ENCODE measurements at regions not wholly inside any gene's neighbourhood (a gene's known extent, or its start where the extent isn't known, plus 50 kb on each side); places are given as distances from the start of the nearest gene placed in this dataset.

- Histone ChIP-seq H3K36me3 (ENCODE audit: insufficient read depth, low read length) (no peaks in the 10 kb centered on the region), H3K27ac (ENCODE audit: low read depth, low read length) (no peak overlapping the region), H2AFZ (ENCODE audit: low read length) (no peak overlapping the region), H3K4me2 (ENCODE audit: insufficient read depth, low read length) (no peak overlapping the region), H3K79me2 (ENCODE audit: insufficient read depth, low read length) (no peaks in the 10 kb centered on the region), H3K27me3 (ENCODE audit: insufficient read depth, low read length) (no peaks in the 10 kb centered on the region), H3K4me1 (ENCODE audit: insufficient read depth, low read length) (no peaks in the 10 kb centered on the region), H3K9me3 (ENCODE audit: low read depth, low read length) (no peaks in the 10 kb centered on the region), H3K4me3 (ENCODE audit: insufficient read depth, low read length) (no peak overlapping the region), H4K20me1 (ENCODE audit: insufficient read depth, low read length) (no peaks in the 10 kb centered on the region)
- no peak for DNase-seq (ENCODE audit: insufficient read length, low spot score, missing footprints)
- TF ChIP-seq CTCF (IDR thresholded peaks at IDR 0.05; ENCODE audit: extremely low read depth, low read depth, low read length) = no peak
Observed at GRCh38 chr3:17951241-17951640, 208.8 kb upstream of the TBC1D5 start.

GRCh38 chr3:17949101-17949500 is 206.7 kb upstream of the TBC1D5 start:
- no peaks in the 10 kb centered on the region for H3K36me3 ChIP-seq (ENCODE audit: insufficient read depth, low read length)
- no peak for TF ChIP-seq CTCF (IDR thresholded peaks at IDR 0.05; ENCODE audit: extremely low read depth, low read depth, low read length)

GRCh38 chr3:17947833-17948232 is 205.4 kb upstream of the TBC1D5 start:
- Histone ChIP-seq H3K9me3 (ENCODE audit: low read depth, low read length) (no peaks in the 10 kb centered on the region), H3K27me3 (ENCODE audit: insufficient read depth, low read length) (no peaks in the 10 kb centered on the region), H3K79me2 (ENCODE audit: insufficient read depth, low read length) (no peaks in the 10 kb centered on the region), H3K36me3 (ENCODE audit: insufficient read depth, low read length) (no peaks in the 10 kb centered on the region), H3K4me1 (ENCODE audit: insufficient read depth, low read length) (no peaks in the 10 kb centered on the region), H4K20me1 (ENCODE audit: insufficient read depth, low read length) (no peaks in the 10 kb centered on the region), H3K4me2 (ENCODE audit: insufficient read depth, low read length) (no peak overlapping the region), H3K4me3 (ENCODE audit: insufficient read depth, low read length) (no peak overlapping the region), H3K27ac (ENCODE audit: low read depth, low read length) (no peak overlapping the region), H2AFZ (ENCODE audit: low read length) (no peak overlapping the region)
- TF ChIP-seq CTCF (IDR thresholded peaks at IDR 0.05; ENCODE audit: extremely low read depth, low read depth, low read length) = no peak
- no peak for DNase-seq (ENCODE audit: insufficient read length, low spot score, missing footprints)

More at GRCh38 chr3:17949101-17949500, 206.7 kb upstream of the TBC1D5 start:
- no peak overlapping the region for H2AFZ ChIP-seq (ENCODE audit: low read length)
- H3K9me3 ChIP-seq (ENCODE audit: low read depth, low read length) = no peaks in the 10 kb centered on the region
- H4K20me1 ChIP-seq (ENCODE audit: insufficient read depth, low read length) = no peaks in the 10 kb centered on the region
- DNase-seq (ENCODE audit: insufficient read length, low spot score, missing footprints) = no peak
- H3K4me2 ChIP-seq (ENCODE audit: insufficient read depth, low read length) = no peak overlapping the region
- no peak overlapping the region for H3K27ac ChIP-seq (ENCODE audit: low read depth, low read length)
- H3K79me2 ChIP-seq (ENCODE audit: insufficient read depth, low read length) = no peaks in the 10 kb centered on the region
- no peak overlapping the region for H3K4me3 ChIP-seq (ENCODE audit: insufficient read depth, low read length)
- no peaks in the 10 kb centered on the region for H3K27me3 ChIP-seq (ENCODE audit: insufficient read depth, low read length)
- H3K4me1 ChIP-seq (ENCODE audit: insufficient read depth, low read length) = no peaks in the 10 kb centered on the region

DNA sequence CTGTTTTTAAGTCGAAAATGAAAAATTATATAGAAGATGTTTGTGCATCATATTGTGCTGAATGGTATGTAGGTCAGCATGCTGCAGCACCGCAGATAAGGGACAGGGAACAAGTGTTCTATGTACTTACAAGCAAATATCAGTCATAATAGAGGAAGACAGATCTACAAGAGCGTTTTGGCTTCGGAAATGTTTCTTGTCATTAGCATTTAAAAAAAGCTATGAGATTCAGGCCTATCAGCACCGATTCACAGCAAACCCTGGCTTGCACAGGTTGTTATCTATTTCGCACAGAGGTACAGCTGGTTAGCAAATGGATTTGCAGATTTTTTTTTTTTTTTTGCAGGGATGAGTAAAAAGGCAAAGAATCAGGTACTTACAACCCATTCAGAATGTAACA is 204.2 kb upstream of the TBC1D5 start:
- Histone ChIP-seq H2AFZ (ENCODE audit: low read length) (no peak overlapping the region), H3K4me2 (ENCODE audit: insufficient read depth, low read length) (no peak overlapping the region), H3K79me2 (ENCODE audit: insufficient read depth, low read length) (no peaks in the 10 kb centered on the region), H3K9me3 (ENCODE audit: low read depth, low read length) (no peaks in the 10 kb centered on the region), H3K36me3 (ENCODE audit: insufficient read depth, low read length) (no peaks in the 10 kb centered on the region), H3K4me1 (ENCODE audit: insufficient read depth, low read length) (no peaks in the 10 kb centered on the region), H3K27ac (ENCODE audit: low read depth, low read length) (no peak overlapping the region), H3K4me3 (ENCODE audit: insufficient read depth, low read length) (no peak overlapping the region), H4K20me1 (ENCODE audit: insufficient read depth, low read length) (no peaks in the 10 kb centered on the region), H3K27me3 (ENCODE audit: insufficient read depth, low read length) (no peaks in the 10 kb centered on the region)
- no peak for DNase-seq (ENCODE audit: insufficient read length, low spot score, missing footprints)
- TF ChIP-seq CTCF (IDR thresholded peaks at IDR 0.05; ENCODE audit: extremely low read depth, low read depth, low read length) = no peak
